Activated CD4-positive, alpha-beta T cell treated with anti-CD3 and anti-CD28 coated beads for 48 hours (primary cell): ENCODE measurements at regions not wholly inside any gene's neighbourhood (a gene's known extent, or its start where the extent isn't known, plus 50 kb on each side); places are given as distances from the start of the nearest gene placed in this dataset.

Experiments used
- DNase-seq: peaks from one replicate; pipeline ENCODE4 v3.0.0-alpha.2; 2020

- DNase-seq, result no peak
These were observed 159.5 kb downstream of the DLL1 start for GRCh38 chr6:170131351-170131750.

GRCh38 chr6:170130771-170131241 lies 160.1 kb downstream of the DLL1 start:
- DNase-seq, result no peak

- DNase-seq, result no peak
These were observed 160.7 kb downstream of the DLL1 start for GRCh38 chr6:170130201-170130621.

GRCh38 chr6:170129691-170130171 lies 161.1 kb downstream of the DLL1 start:
- no peak for DNase-seq

GRCh38 chr6:170128811-170129681 lies 161.8 kb downstream of the DLL1 start:
- no peak for DNase-seq

GRCh38 chr6:170128346-170128745 lies 162.5 kb downstream of the DLL1 start:
- DNase-seq, result no peak

GRCh38 chr6:170127151-170127550 lies 163.7 kb downstream of the DLL1 start:
- no peak for DNase-seq

GRCh38 chr6:170125456-170126300 lies 165.2 kb downstream of the DLL1 start:
- DNase-seq, result no peak

GRCh38 chr6:170124836-170125235 lies 166.0 kb downstream of the DLL1 start:
- DNase-seq, result no peak

- no peak for DNase-seq
These were observed 166.7 kb downstream of the DLL1 start for GRCh38 chr6:170124150-170124549.

- DNase-seq, result no peak
These were observed 168.2 kb downstream of the DLL1 start for GRCh38 chr6:170122651-170123050.

GRCh38 chr6:170117111-170117972 lies 173.5 kb downstream of the DLL1 start:
- no peak for DNase-seq

GRCh38 chr6:170116636-170117035 lies 174.2 kb downstream of the DLL1 start:
- no peak for DNase-seq

GRCh38 chr6:170114956-170115855 lies 175.7 kb downstream of the DLL1 start:
- no peak for DNase-seq

GRCh38 chr6:170114187-170114945 lies 176.5 kb downstream of the DLL1 start:
- DNase-seq, result no peak

- DNase-seq, result no peak
These were observed 177.7 kb downstream of the DLL1 start for GRCh38 chr6:170113141-170113540.

GRCh38 chr6:170112583-170112860 lies 178.4 kb downstream of the DLL1 start:
- no peak for DNase-seq

- DNase-seq, result no peak
These were observed 178.9 kb downstream of the DLL1 start for GRCh38 chr6:170111816-170112582.

GRCh38 chr6:170111141-170111664 lies 179.7 kb downstream of the DLL1 start:
- no peak for DNase-seq
